WI38 (cell line): ENCODE measurements at regions not wholly inside any gene's neighbourhood (a gene's known extent, or its start where the extent isn't known, plus 50 kb on each side); places are given as distances from the start of the nearest gene placed in this dataset.
"Not testable (repeated sequence)": the region's sequence is repeated elsewhere in the genome, so short reads cannot be mapped to it uniquely, and the experiment has no call there.

Experiments used
- H3K4me3 ChIP-seq: 2 replicates; pipeline ENCODE4 v1.5.1; 2011; ENCODE audit warnings: low read depth, mild to moderate bottlenecking, control low read depth, low read length
- CTCF ChIP-seq: IDR thresholded peaks from 2 replicates; pipeline ENCODE4 v1.5.1; 2012; ENCODE audit warnings: low read depth, mild to moderate bottlenecking, control low read depth, low read length

GRCh38 chr7:55687252-55687651 is 115.0 kb upstream of the VOPP1 start:
- not testable (repeated sequence) for H3K4me3 ChIP-seq

- not testable (repeated sequence) for H3K4me3 ChIP-seq
These were observed 114.5 kb upstream of the VOPP1 start for GRCh38 chr7:55686771-55687170.

GRCh38 chr7:55683501-55683900 is 111.2 kb upstream of the VOPP1 start:
- H3K4me3 ChIP-seq = not testable (repeated sequence)

- not testable (repeated sequence) for H3K4me3 ChIP-seq
These were observed 103.3 kb upstream of the VOPP1 start for GRCh38 chr7:55675589-55675988.

GRCh38 chr7:55673525-55673924 is 101.2 kb upstream of the VOPP1 start:
- not testable (repeated sequence) for H3K4me3 ChIP-seq

GRCh38 chr7:55672084-55672483 is 99.8 kb upstream of the VOPP1 start:
- not testable (repeated sequence) for H3K4me3 ChIP-seq

- TF ChIP-seq CTCF = no peak
- H3K4me3 ChIP-seq = no peak overlapping the region
These were observed 85.4 kb upstream of the VOPP1 start for GRCh38 chr7:55657654-55658053.

- no peak for TF ChIP-seq CTCF
- no peak overlapping the region for H3K4me3 ChIP-seq
These were observed 78.8 kb upstream of the VOPP1 start for GRCh38 chr7:55651057-55651456.

GRCh38 chr7:55649238-55649637 is 76.9 kb upstream of the VOPP1 start:
- no peak overlapping the region for H3K4me3 ChIP-seq
- TF ChIP-seq CTCF = no peak

GRCh38 chr7:55644567-55644966 is 72.3 kb upstream of the VOPP1 start:
- no peak overlapping the region for H3K4me3 ChIP-seq
- TF ChIP-seq CTCF = no peak

GRCh38 chr7:55642266-55642665 is 70.0 kb upstream of the VOPP1 start:
- H3K4me3 ChIP-seq = no peak overlapping the region
- no peak for TF ChIP-seq CTCF
